GM18867 (cell line): ENCODE measurements at regions not wholly inside any gene's neighbourhood (a gene's known extent, or its start where the extent isn't known, plus 50 kb on each side); places are given as distances from the start of the nearest gene placed in this dataset.

Experiments used
- ATAC-seq: cut with Tn5 transposase; IDR thresholded peaks from one replicate; pipeline ENCODE4 v1.9.1; 2021; ENCODE audit warnings: mild to moderate bottlenecking, moderate library complexity; ENCODE audit not compliant: unreplicated experiment

GRCh38 chr6:134511984-134512683, 194.2 kb upstream of the SGK1 start:
- no peak for ATAC-seq

- ATAC-seq, result no peak
Observed at GRCh38 chr6:134510920-134511319, 193.0 kb upstream of the SGK1 start.

GRCh38 chr6:134510142-134510541, 192.2 kb upstream of the SGK1 start:
- no peak for ATAC-seq

GRCh38 chr6:134508862-134509498, 191.1 kb upstream of the SGK1 start:
- no peak for ATAC-seq

- ATAC-seq, result no peak
Observed at GRCh38 chr6:134506162-134506561, 188.2 kb upstream of the SGK1 start.

- ATAC-seq, result no peak
Observed at GRCh38 chr6:134503585-134504281, 185.8 kb upstream of the SGK1 start.

- no peak for ATAC-seq
Observed at GRCh38 chr6:134502614-134503549, 185.0 kb upstream of the SGK1 start.

GRCh38 chr6:134495890-134496248, 178.0 kb upstream of the SGK1 start:
- ATAC-seq, result no peak

GRCh38 chr6:134495203-134495889, 177.4 kb upstream of the SGK1 start:
- ATAC-seq, result no peak

GRCh38 chr6:134493789-134494188, 175.9 kb upstream of the SGK1 start:
- no peak for ATAC-seq

- no peak for ATAC-seq
Observed at GRCh38 chr6:134491477-134491876, 173.6 kb upstream of the SGK1 start.

- no peak for ATAC-seq
Observed at GRCh38 chr6:134482593-134483270, 164.8 kb upstream of the SGK1 start.

- no peak for ATAC-seq
Observed at GRCh38 chr6:134481966-134482365, 164.1 kb upstream of the SGK1 start.

- no peak for ATAC-seq
Observed at GRCh38 chr6:134480593-134480992, 162.7 kb upstream of the SGK1 start.

- ATAC-seq, result no peak
Observed at GRCh38 chr6:134478764-134479399, 161.0 kb upstream of the SGK1 start.

GRCh38 chr6:134477991-134478635, 160.2 kb upstream of the SGK1 start:
- no peak for ATAC-seq

- ATAC-seq, result no peak
Observed at GRCh38 chr6:134474955-134475354, 157.0 kb upstream of the SGK1 start.

- ATAC-seq, result no peak
Observed at GRCh38 chr6:134472661-134473060, 154.7 kb upstream of the SGK1 start.

GRCh38 chr6:134472046-134472445, 154.1 kb upstream of the SGK1 start:
- ATAC-seq, result no peak
